ENCODE measurements at regions not wholly inside any gene's neighbourhood (a gene's known extent, or its start where the extent isn't known, plus 50 kb on each side); places are given as distances from the start of the nearest gene placed in this dataset.
"Not testable (repeated sequence)": the region's sequence is repeated elsewhere in the genome, so short reads cannot be mapped to it uniquely, and the experiment has no call there.

- no peak for DNase-seq (ENCODE audit: low spot score)
Measured at GRCh38 chr2:216987252-216987821, 127.5 kb upstream of the TNP1 start.

GRCh38 chr2:216985658-216986141 lies 125.8 kb upstream of the TNP1 start:
- DNase-seq (ENCODE audit: low spot score): no peak

- no peak for DNase-seq (ENCODE audit: low spot score)
Measured at GRCh38 chr2:216984937-216985336, 125.1 kb upstream of the TNP1 start.

GRCh38 chr2:216981951-216982350 lies 122.1 kb upstream of the TNP1 start:
- not testable (repeated sequence) for DNase-seq (ENCODE audit: low spot score)

GRCh38 chr2:216980510-216980909 lies 120.6 kb upstream of the TNP1 start:
- DNase-seq (ENCODE audit: low spot score): not testable (repeated sequence)

- DNase-seq (ENCODE audit: low spot score): no peak
Measured at GRCh38 chr2:216974321-216975302, 114.7 kb upstream of the TNP1 start.

GRCh38 chr2:216971593-216971992 lies 111.7 kb upstream of the TNP1 start:
- DNase-seq (ENCODE audit: low spot score): no peak

GRCh38 chr2:216970359-216970915 lies 110.6 kb upstream of the TNP1 start:
- no peak for DNase-seq (ENCODE audit: low spot score)

- DNase-seq (ENCODE audit: low spot score): no peak
Measured at GRCh38 chr2:216967889-216968288, 108.0 kb upstream of the TNP1 start.

GRCh38 chr2:216960671-216961268 lies 100.9 kb upstream of the TNP1 start:
- no peak for DNase-seq (ENCODE audit: low spot score)

GRCh38 chr2:216959433-216959832 lies 99.6 kb upstream of the TNP1 start:
- DNase-seq (ENCODE audit: low spot score): no peak

GRCh38 chr2:216956820-216957493 lies 97.1 kb upstream of the TNP1 start:
- DNase-seq (ENCODE audit: low spot score): no peak

GRCh38 chr2:216951171-216951570 lies 91.3 kb upstream of the TNP1 start:
- no peak for DNase-seq (ENCODE audit: low spot score)

GRCh38 chr2:216950547-216950946 lies 90.7 kb upstream of the TNP1 start:
- no peak for DNase-seq (ENCODE audit: low spot score)

- DNase-seq (ENCODE audit: low spot score): no peak
Measured at GRCh38 chr2:216949700-216950413, 90.0 kb upstream of the TNP1 start.

- DNase-seq (ENCODE audit: low spot score): no peak
Measured at GRCh38 chr2:216947055-216947454, 87.2 kb upstream of the TNP1 start.

- DNase-seq (ENCODE audit: low spot score): no peak
Measured at GRCh38 chr2:216944733-216945132, 84.9 kb upstream of the TNP1 start.

GRCh38 chr2:216943109-216943508 lies 83.2 kb upstream of the TNP1 start:
- DNase-seq (ENCODE audit: low spot score): no peak

- DNase-seq (ENCODE audit: low spot score): no peak
Measured at GRCh38 chr2:216942465-216942864, 82.6 kb upstream of the TNP1 start.

- no peak for DNase-seq (ENCODE audit: low spot score)
Measured at GRCh38 chr2:216942016-216942415, 82.2 kb upstream of the TNP1 start.

- no peak for DNase-seq (ENCODE audit: low spot score)
Measured at GRCh38 chr2:216936954-216937357, 77.1 kb upstream of the TNP1 start.

Measured in putamen (tissue), 1 donor.